IMR-90 (cell line): ENCODE measurements at regions not wholly inside any gene's neighbourhood (a gene's known extent, or its start where the extent isn't known, plus 50 kb on each side); places are given as distances from the start of the nearest gene placed in this dataset.

Experiments
- FOS ChIP-seq: fragments of 150-350 bp; IDR thresholded peaks from 2 replicates; pipeline ENCODE4 v1.6.1; 2016; ENCODE audit warnings: low read depth, low read length
- POLR2A ChIP-seq: IDR thresholded peaks from 2 replicates; pipeline ENCODE4 v1.6.1; 2012; ENCODE audit warnings: mild to moderate bottlenecking, low read depth, low read length

GRCh38 chr9:90013778-90014177 is 409.0 kb downstream of the GADD45G start:
- TF ChIP-seq FOS (no peak), POLR2A (no peak)
